RWPE2 (cell line): ENCODE measurements at regions not wholly inside any gene's neighbourhood (a gene's known extent, or its start where the extent isn't known, plus 50 kb on each side); places are given as distances from the start of the nearest gene placed in this dataset.

Source experiments
- ATAC-seq: fragments of 200-7000 bp; cut with Tn5 transposase; 3 replicates; pipeline ENCODE4 v1.9.1; 2021; ENCODE audit warnings: low read depth
- DNase-seq: peaks from one replicate; pipeline ENCODE4 v3.0.0-alpha.2; 2020; ENCODE audit warnings: low spot score
- H3K27ac ChIP-seq: fragments of 450-650 bp; 2 replicates; pipeline ENCODE4 v1.5.1; 2017; ENCODE audit warnings: mild to moderate bottlenecking; ENCODE audit not compliant: poor library complexity, severe bottlenecking
- H3K27me3 ChIP-seq: fragments of 250-450 bp; sonication (Bioruptor Pico); 2 replicates; pipeline ENCODE4 v1.5.1; 2021; ENCODE audit warnings: mild to moderate bottlenecking, moderate library complexity; ENCODE audit not compliant: insufficient read depth, poor library complexity, severe bottlenecking
- H3K36me3 ChIP-seq: fragments of 250-450 bp; sonication (Bioruptor Pico); 2 replicates; pipeline ENCODE4 v1.5.1; 2020; ENCODE audit warnings: low read depth, mild to moderate bottlenecking, moderate library complexity
- H3K4me1 ChIP-seq: fragments of 250-450 bp; sonication (Bioruptor Pico); 2 replicates; pipeline ENCODE4 v1.5.1; 2021; ENCODE audit warnings: mild to moderate bottlenecking, moderate library complexity; ENCODE audit not compliant: insufficient read depth, poor library complexity, severe bottlenecking
- H3K4me3 ChIP-seq: fragments of 250-450 bp; sonication (Bioruptor Pico); 2 replicates; pipeline ENCODE4 v1.5.1; 2021; ENCODE audit warnings: mild to moderate bottlenecking, moderate library complexity; ENCODE audit not compliant: severe bottlenecking
- H3K9me3 ChIP-seq: fragments of 250-450 bp; sonication (Bioruptor Pico); 2 replicates; pipeline ENCODE4 v1.5.1; 2021; ENCODE audit warnings: mild to moderate bottlenecking, moderate library complexity; ENCODE audit not compliant: severe bottlenecking
- TF ChIP-seq, protein P1 (sequence below): fragments of 450-650 bp; IDR thresholded peaks from one replicate; pipeline ENCODE4 v1.5.1; 2017; ENCODE audit warnings: mild to moderate bottlenecking, moderate library complexity; ENCODE audit not compliant: poor library complexity, severe bottlenecking

GRCh38 chr7:130912862-130913638 lies 179.0 kb upstream of the KLF14 start:
- ATAC-seq (peak; percentile 81), DNase-seq (peak; percentile 95)
- Histone ChIP-seq H3K4me1 (peaks cover 64% of the 10 kb centered on the region), H3K27ac (peak overlapping the region; percentile 100), H3K36me3 (peaks cover 57% of the 10 kb centered on the region), H3K4me3 (peak overlapping the region; percentile 42), H3K9me3 (no peaks in the 10 kb centered on the region), H3K27me3 (no peaks in the 10 kb centered on the region)
- TF ChIP-seq, protein P1, sequence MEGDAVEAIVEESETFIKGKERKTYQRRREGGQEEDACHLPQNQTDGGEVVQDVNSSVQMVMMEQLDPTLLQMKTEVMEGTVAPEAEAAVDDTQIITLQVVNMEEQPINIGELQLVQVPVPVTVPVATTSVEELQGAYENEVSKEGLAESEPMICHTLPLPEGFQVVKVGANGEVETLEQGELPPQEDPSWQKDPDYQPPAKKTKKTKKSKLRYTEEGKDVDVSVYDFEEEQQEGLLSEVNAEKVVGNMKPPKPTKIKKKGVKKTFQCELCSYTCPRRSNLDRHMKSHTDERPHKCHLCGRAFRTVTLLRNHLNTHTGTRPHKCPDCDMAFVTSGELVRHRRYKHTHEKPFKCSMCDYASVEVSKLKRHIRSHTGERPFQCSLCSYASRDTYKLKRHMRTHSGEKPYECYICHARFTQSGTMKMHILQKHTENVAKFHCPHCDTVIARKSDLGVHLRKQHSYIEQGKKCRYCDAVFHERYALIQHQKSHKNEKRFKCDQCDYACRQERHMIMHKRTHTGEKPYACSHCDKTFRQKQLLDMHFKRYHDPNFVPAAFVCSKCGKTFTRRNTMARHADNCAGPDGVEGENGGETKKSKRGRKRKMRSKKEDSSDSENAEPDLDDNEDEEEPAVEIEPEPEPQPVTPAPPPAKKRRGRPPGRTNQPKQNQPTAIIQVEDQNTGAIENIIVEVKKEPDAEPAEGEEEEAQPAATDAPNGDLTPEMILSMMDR = no peak

DNA sequence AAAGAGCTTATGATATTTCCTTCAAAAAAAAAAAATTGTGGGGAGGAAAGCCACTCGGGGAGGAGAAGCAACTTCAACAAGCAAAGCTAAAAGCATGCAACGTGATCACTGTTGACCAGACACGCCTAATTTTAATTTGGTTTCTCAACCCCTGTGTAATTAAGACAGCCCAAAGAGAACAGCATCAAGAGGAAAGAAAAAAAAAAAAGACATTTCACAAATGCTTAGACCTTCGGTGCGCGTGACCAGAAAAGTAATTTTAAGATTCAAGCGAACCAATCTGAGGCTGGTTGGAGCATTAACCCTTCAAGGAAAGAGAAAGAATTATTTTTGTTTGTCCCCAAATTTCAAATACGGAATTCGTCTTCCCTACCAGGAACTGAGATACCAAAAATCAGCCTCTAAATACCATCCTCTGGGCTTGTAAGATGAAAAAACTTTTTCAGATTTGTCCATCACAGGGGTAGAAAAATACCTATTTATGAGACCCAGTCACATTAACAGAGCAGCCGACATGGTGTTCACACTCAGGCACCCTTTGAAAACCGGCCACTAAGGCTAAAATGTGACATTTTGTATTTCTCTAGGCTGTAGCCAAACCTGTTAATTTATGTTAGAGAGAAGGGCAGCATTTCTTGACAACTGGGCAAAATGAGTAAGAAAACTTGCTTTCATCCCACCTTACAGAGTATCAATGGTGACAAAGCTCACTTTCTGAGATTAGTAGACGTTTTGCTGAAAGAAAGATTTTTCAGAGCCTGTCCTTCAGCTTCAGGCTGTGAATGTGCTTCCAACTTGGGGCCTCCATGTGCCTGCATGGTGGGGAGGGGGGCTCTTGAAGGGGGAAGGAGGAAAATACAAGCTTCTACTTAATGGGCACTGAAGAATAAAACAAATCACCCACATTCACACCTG lies 179.9 kb upstream of the KLF14 start:
- ATAC-seq (no peak), DNase-seq (no peak)
- Histone ChIP-seq H3K4me1 (peaks cover 66% of the 10 kb centered on the region), H3K4me3 (peak overlapping the region; percentile 42), H3K36me3 (peaks cover 48% of the 10 kb centered on the region), H3K27ac (peak overlapping the region; percentile 100), H3K27me3 (no peaks in the 10 kb centered on the region), H3K9me3 (no peaks in the 10 kb centered on the region)
- TF ChIP-seq, protein P1 = no peak

DNA sequence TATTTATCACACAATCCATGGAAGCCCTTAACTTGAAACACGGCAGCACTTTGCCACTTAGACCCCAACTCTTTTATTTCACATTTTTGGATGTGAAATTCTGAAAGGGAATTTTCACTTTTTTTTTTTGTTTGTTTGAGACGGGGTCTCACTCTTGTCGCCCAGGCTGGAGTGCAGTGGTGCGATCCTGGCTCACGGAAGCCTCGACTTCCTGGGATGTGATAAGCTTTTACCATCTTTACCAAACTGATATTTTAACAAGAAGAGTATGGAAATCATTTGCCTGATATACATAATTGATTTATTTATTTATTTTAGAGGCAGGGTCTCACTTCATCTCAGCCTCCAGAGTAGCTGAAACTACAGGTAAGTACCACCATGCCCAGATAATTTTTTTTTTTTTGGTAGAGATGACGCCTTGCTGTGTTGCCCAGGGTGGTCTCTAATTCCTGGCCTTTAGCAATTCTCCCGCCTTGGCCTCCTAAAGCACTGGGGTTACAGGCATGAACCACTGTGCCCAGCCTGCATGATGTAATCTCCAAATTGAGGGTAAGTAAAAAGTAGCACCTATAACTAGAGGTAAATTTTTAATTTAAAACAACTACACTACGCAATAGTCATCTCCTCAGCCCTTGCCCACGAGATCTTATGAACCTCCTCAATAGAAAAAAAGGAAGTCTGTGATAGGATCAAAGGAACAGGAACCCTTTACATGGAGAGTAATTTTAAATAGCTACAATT lies 180.7 kb upstream of the KLF14 start:
- Histone ChIP-seq H3K27ac (peak overlapping the region; percentile 100), H3K36me3 (peaks cover 40% of the 10 kb centered on the region), H3K9me3 (no peaks in the 10 kb centered on the region), H3K4me3 (no peak overlapping the region), H3K4me1 (peaks cover 67% of the 10 kb centered on the region), H3K27me3 (no peaks in the 10 kb centered on the region)
- no peak for DNase-seq
- no peak for ATAC-seq
- TF ChIP-seq, protein P1 = no peak

DNA sequence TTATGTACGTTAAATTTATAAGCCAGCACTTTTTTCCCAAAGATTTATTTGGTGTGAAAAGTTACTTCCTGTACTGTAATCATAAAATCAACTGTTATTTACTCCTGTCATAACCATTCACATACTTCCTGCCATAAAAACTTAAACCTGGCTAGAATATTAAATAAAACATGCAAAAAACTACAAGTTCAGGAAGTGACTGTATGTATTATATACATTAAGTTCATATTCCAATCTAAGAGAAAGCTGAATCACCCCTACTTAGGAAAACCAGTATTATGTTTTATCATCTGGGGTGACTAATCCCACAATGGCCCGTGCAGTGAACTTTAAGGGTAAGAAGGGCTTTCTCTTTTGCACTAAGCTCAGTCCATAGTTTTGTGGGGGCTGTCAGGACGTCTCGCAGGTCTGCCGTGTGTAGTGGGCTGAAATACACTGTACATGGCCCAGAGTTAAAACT lies 183.7 kb upstream of the KLF14 start:
- Histone ChIP-seq H3K4me1 (peaks cover 60% of the 10 kb centered on the region), H3K4me3 (no peak overlapping the region), H3K27ac (peak overlapping the region; percentile 100)

More for the DNA sequence above, 183.7 kb upstream of the KLF14 start:
- no peaks in the 10 kb centered on the region for H3K9me3 ChIP-seq
- TF ChIP-seq, protein P1 = no peak
- no peaks in the 10 kb centered on the region for H3K27me3 ChIP-seq
- peak; percentile 37 for ATAC-seq
- no peak for DNase-seq
- peaks cover 10% of the 10 kb centered on the region for H3K36me3 ChIP-seq
